GM23338 (cell line): ENCODE measurements at regions not wholly inside any gene's neighbourhood (a gene's known extent, or its start where the extent isn't known, plus 50 kb on each side); places are given as distances from the start of the nearest gene placed in this dataset.

Source experiments
- ATAC-seq: fragments of 200-7000 bp; cut with Tn5 transposase; 3 replicates; pipeline ENCODE4 v1.9.1; 2020
- DNase-seq: peaks from one replicate; pipeline ENCODE4 v3.0.0-alpha.2; 2015; ENCODE audit warnings: low spot score
- H2AFZ ChIP-seq: fragments of 200-600 bp; sonication (generic); 2 replicates; pipeline ENCODE4 v1.8.0; 2016; ENCODE audit warnings: antibody characterized with exemption, mild to moderate bottlenecking, moderate library complexity
- H3F3A ChIP-seq: fragments of 200-600 bp; sonication (generic); replicated peaks from 2 replicates; pipeline ENCODE4 v1.8.0; 2017; ENCODE audit warnings: antibody characterized with exemption, mixed run types, low read depth
- H3K27ac ChIP-seq: fragments of 200-600 bp; sonication (generic); 2 replicates; pipeline ENCODE4 v1.6.1; 2016; ENCODE audit warnings: low read depth
- H3K27me3 ChIP-seq: fragments of 200-600 bp; sonication (generic); 2 replicates; pipeline ENCODE4 v1.8.0; 2016; ENCODE audit warnings: mild to moderate bottlenecking, mixed run types, moderate library complexity; ENCODE audit not compliant: insufficient read depth
- H3K36me3 ChIP-seq: fragments of 200-600 bp; sonication (generic); 2 replicates; pipeline ENCODE4 v1.8.0; 2016; ENCODE audit warnings: mild to moderate bottlenecking; ENCODE audit not compliant: insufficient read depth
- H3K4me1 ChIP-seq: fragments of 200-600 bp; sonication (generic); 2 replicates; pipeline ENCODE4 v1.8.0; 2016; ENCODE audit warnings: mild to moderate bottlenecking, moderate library complexity; ENCODE audit not compliant: insufficient read depth
- H3K4me2 ChIP-seq: fragments of 200-600 bp; sonication (generic); 2 replicates; pipeline ENCODE4 v1.7.1; 2017; ENCODE audit warnings: mixed run types
- H3K4me3 ChIP-seq: fragments of 200-600 bp; sonication (generic); 2 replicates; pipeline ENCODE4 v1.6.1; 2016; ENCODE audit warnings: mixed run types
- H3K79me2 ChIP-seq: fragments of 200-600 bp; sonication (generic); replicated peaks from 2 replicates; pipeline ENCODE4 v1.8.0; 2017; ENCODE audit warnings: mild to moderate bottlenecking; ENCODE audit not compliant: insufficient read depth
- H3K9me2 ChIP-seq: fragments of 200-600 bp; sonication (generic); 2 replicates; pipeline ENCODE4 v1.8.0; 2017; ENCODE audit not compliant: insufficient read depth
- H4K20me1 ChIP-seq: fragments of 200-600 bp; sonication (generic); replicated peaks from 2 replicates; pipeline ENCODE4 v1.8.0; 2017; ENCODE audit warnings: mild to moderate bottlenecking; ENCODE audit not compliant: insufficient read depth
- H3K27ac Mint-ChIP-seq: 2 replicates; pipeline ENCODE4 v1.8.0; 2020; ENCODE audit warnings: inconsistent platforms, mild to moderate bottlenecking, moderate library complexity, mixed read lengths
- H3K27me3 Mint-ChIP-seq: 3 replicates; pipeline ENCODE4 v1.8.0; 2022; ENCODE audit warnings: low read depth, mild to moderate bottlenecking, moderate library complexity, mixed read lengths, inconsistent platforms; ENCODE audit not compliant: insufficient read depth, poor library complexity
- H3K36me3 Mint-ChIP-seq: 3 replicates; pipeline ENCODE4 v1.8.0; 2021; ENCODE audit warnings: low read depth, mild to moderate bottlenecking, inconsistent platforms, moderate library complexity, mixed read lengths
- H3K4me1 Mint-ChIP-seq: 3 replicates; pipeline ENCODE4 v1.8.0; 2020; ENCODE audit warnings: mild to moderate bottlenecking, inconsistent platforms, mixed read lengths
- H3K4me3 Mint-ChIP-seq: 3 replicates; pipeline ENCODE4 v1.8.0; 2021; ENCODE audit warnings: moderate library complexity, mild to moderate bottlenecking, inconsistent platforms, mixed read lengths
- H3K9me3 Mint-ChIP-seq: 3 replicates; pipeline ENCODE4 v1.8.0; 2020; ENCODE audit warnings: moderate library complexity, mild to moderate bottlenecking, inconsistent platforms, mixed read lengths
- EZH2 ChIP-seq: fragments of 200-600 bp; sonication (generic); IDR thresholded peaks from one replicate; pipeline ENCODE4 v1.8.0; 2017; ENCODE audit warnings: antibody characterized with exemption, mild to moderate bottlenecking, low read depth; ENCODE audit not compliant: unreplicated experiment
- EZH2phosphoT487 ChIP-seq: fragments of 200-600 bp; sonication (generic); IDR thresholded peaks from one replicate; pipeline ENCODE4 v1.8.1; 2018; ENCODE audit warnings: antibody characterized with exemption; ENCODE audit not compliant: unreplicated experiment
- JUNB ChIP-seq: IDR thresholded peaks from one replicate; pipeline ENCODE4 v1.6.1; 2016; ENCODE audit warnings: antibody characterized with exemption; ENCODE audit not compliant: unreplicated experiment
- NANOG ChIP-seq: IDR thresholded peaks from 2 replicates; pipeline ENCODE4 v1.6.1; 2016; ENCODE audit warnings: antibody characterized with exemption, borderline replicate concordance
- POLR2AphosphoS5 ChIP-seq: IDR thresholded peaks from 2 replicates; pipeline ENCODE4 v1.6.1; 2016; ENCODE audit warnings: antibody characterized with exemption, low read depth
- STAT1 ChIP-seq: IDR thresholded peaks from one replicate; pipeline ENCODE4 v1.6.1; 2016; ENCODE audit warnings: antibody characterized with exemption; ENCODE audit not compliant: unreplicated experiment
- ZNF114 ChIP-seq: fragments of 250-450 bp; sonication (Bioruptor Pico); IDR thresholded peaks from 2 replicates; pipeline ENCODE4 v1.5.0; 2020; ENCODE audit warnings: mild to moderate bottlenecking, moderate library complexity
- ZNF331 ChIP-seq: fragments of 250-450 bp; sonication (Bioruptor Pico); IDR thresholded peaks from 2 replicates; pipeline ENCODE4 v1.5.0; 2020; ENCODE audit warnings: low read depth, mild to moderate bottlenecking, moderate library complexity
- TF ChIP-seq, protein P1 (sequence below), 2 experiments: fragments of 200-600 bp in 1 of 2; sonication (generic) in 1 of 2; conservative IDR thresholded peaks; 2 replicates each; pipeline versions ENCODE4 v1.5.1 to v1.6.1; 2016 to 2017; ENCODE audit warnings: antibody characterized with exemption in 2 of 2, low read depth in 2 of 2, mild to moderate bottlenecking in 2 of 2, moderate library complexity in 1 of 2
- TF ChIP-seq, protein P2 (sequence below): fragments of 250-450 bp; sonication (Bioruptor Pico); IDR thresholded peaks from 2 replicates; pipeline ENCODE4 v1.5.0; 2020; ENCODE audit warnings: mild to moderate bottlenecking, moderate library complexity
- TF ChIP-seq, protein P3 (sequence below): IDR thresholded peaks from 2 replicates; pipeline ENCODE4 v1.6.1; 2016; ENCODE audit warnings: antibody characterized with exemption
- TF ChIP-seq, protein P4 (sequence below): IDR thresholded peaks from one replicate; pipeline ENCODE4 v1.6.1; 2018; ENCODE audit warnings: antibody characterized with exemption; ENCODE audit not compliant: unreplicated experiment

DNA sequence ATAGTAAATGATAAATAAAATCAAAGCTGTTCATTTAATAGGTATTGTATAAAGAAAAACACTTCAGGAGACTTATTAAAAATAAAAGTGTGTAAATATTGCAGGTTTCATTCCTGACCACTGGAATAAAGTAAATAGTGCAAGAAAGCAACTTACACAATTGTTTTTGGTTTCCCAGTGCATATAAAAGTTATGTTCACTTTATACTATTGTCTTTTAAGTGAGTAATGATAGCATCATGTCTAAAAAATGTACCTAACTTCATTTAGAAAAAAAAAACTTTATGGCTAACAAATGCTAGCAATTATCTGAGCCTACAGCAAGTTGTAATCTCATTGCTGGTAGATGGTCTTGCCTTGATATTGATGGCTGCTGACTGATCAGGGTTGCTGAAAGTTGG is 726.6 kb upstream of the POU3F2 start:
- Histone ChIP-seq H3K4me2 (no peak overlapping the region), H3K9me2 (0 out of 2 replicates have a peak, but pooled peaks cover 7% of the 10 kb centered on the region), H3K4me1 (no peaks in the 10 kb centered on the region), H3K36me3 (peaks cover 7% of the 10 kb centered on the region; the same call in 1 of the 2 replicates), H3K27me3 (no peaks in the 10 kb centered on the region), H2AFZ (no peak overlapping the region), H3K4me3 (no peak overlapping the region), H4K20me1 (no peaks in the 10 kb centered on the region), H3K79me2 (no peaks in the 10 kb centered on the region), H3F3A (no peaks in the 10 kb centered on the region), H3K27ac (no peak overlapping the region)
- no peak for ATAC-seq
- Mint-ChIP-seq H3K36me3 (peaks cover 28% of the 10 kb centered on the region), H3K9me3 (peaks cover 24% of the 10 kb centered on the region), H3K4me1 (no peaks in the 10 kb centered on the region), H3K4me3 (no peak overlapping the region), H3K27ac (no peak overlapping the region), H3K27me3 (no peaks in the 10 kb centered on the region)
- TF ChIP-seq POLR2AphosphoS5 = no peak
- TF ChIP-seq STAT1 = no peak
- TF ChIP-seq EZH2 = no peak
- no peak for TF ChIP-seq ZNF114
- no peak for TF ChIP-seq NANOG
- TF ChIP-seq ZNF331 = no peak
- TF ChIP-seq, protein P1, sequence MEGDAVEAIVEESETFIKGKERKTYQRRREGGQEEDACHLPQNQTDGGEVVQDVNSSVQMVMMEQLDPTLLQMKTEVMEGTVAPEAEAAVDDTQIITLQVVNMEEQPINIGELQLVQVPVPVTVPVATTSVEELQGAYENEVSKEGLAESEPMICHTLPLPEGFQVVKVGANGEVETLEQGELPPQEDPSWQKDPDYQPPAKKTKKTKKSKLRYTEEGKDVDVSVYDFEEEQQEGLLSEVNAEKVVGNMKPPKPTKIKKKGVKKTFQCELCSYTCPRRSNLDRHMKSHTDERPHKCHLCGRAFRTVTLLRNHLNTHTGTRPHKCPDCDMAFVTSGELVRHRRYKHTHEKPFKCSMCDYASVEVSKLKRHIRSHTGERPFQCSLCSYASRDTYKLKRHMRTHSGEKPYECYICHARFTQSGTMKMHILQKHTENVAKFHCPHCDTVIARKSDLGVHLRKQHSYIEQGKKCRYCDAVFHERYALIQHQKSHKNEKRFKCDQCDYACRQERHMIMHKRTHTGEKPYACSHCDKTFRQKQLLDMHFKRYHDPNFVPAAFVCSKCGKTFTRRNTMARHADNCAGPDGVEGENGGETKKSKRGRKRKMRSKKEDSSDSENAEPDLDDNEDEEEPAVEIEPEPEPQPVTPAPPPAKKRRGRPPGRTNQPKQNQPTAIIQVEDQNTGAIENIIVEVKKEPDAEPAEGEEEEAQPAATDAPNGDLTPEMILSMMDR (conservative IDR thresholded peaks at IDR 0.05; ENCODE audit: low read depth in 2 of 2) = no peak
- TF ChIP-seq, protein P2, sequence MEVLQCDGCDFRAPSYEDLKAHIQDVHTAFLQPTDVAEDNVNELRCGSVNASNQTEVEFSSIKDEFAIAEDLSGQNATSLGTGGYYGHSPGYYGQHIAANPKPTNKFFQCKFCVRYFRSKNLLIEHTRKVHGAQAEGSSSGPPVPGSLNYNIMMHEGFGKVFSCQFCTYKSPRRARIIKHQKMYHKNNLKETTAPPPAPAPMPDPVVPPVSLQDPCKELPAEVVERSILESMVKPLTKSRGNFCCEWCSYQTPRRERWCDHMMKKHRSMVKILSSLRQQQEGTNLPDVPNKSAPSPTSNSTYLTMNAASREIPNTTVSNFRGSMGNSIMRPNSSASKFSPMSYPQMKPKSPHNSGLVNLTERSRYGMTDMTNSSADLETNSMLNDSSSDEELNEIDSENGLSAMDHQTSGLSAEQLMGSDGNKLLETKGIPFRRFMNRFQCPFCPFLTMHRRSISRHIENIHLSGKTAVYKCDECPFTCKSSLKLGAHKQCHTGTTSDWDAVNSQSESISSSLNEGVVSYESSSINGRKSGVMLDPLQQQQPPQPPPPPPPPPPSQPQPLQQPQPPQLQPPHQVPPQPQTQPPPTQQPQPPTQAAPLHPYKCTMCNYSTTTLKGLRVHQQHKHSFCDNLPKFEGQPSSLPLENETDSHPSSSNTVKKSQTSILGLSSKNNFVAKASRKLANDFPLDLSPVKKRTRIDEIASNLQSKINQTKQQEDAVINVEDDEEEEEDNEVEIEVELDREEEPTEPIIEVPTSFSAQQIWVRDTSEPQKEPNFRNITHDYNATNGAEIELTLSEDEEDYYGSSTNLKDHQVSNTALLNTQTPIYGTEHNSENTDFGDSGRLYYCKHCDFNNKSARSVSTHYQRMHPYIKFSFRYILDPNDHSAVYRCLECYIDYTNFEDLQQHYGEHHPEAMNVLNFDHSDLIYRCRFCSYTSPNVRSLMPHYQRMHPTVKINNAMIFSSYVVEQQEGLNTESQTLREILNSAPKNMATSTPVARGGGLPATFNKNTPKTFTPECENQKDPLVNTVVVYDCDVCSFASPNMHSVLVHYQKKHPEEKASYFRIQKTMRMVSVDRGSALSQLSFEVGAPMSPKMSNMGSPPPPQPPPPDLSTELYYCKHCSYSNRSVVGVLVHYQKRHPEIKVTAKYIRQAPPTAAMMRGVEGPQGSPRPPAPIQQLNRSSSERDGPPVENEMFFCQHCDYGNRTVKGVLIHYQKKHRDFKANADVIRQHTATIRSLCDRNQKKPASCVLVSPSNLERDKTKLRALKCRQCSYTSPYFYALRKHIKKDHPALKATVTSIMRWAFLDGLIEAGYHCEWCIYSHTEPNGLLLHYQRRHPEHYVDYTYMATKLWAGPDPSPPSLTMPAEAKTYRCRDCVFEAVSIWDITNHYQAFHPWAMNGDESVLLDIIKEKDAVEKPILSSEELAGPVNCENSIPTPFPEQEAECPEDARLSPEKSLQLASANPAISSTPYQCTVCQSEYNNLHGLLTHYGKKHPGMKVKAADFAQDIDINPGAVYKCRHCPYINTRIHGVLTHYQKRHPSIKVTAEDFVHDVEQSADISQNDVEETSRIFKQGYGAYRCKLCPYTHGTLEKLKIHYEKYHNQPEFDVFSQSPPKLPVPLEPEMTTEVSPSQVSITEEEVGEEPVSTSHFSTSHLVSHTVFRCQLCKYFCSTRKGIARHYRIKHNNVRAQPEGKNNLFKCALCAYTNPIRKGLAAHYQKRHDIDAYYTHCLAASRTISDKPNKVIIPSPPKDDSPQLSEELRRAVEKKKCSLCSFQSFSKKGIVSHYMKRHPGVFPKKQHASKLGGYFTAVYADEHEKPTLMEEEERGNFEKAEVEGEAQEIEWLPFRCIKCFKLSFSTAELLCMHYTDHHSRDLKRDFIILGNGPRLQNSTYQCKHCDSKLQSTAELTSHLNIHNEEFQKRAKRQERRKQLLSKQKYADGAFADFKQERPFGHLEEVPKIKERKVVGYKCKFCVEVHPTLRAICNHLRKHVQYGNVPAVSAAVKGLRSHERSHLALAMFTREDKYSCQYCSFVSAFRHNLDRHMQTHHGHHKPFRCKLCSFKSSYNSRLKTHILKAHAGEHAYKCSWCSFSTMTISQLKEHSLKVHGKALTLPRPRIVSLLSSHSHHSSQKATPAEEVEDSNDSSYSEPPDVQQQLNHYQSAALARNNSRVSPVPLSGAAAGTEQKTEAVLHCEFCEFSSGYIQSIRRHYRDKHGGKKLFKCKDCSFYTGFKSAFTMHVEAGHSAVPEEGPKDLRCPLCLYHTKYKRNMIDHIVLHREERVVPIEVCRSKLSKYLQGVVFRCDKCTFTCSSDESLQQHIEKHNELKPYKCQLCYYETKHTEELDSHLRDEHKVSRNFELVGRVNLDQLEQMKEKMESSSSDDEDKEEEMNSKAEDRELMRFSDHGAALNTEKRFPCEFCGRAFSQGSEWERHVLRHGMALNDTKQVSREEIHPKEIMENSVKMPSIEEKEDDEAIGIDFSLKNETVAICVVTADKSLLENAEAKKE (CRISPR knock-in tag) = no peak
- no peak for TF ChIP-seq JUNB
- TF ChIP-seq, protein P3, sequence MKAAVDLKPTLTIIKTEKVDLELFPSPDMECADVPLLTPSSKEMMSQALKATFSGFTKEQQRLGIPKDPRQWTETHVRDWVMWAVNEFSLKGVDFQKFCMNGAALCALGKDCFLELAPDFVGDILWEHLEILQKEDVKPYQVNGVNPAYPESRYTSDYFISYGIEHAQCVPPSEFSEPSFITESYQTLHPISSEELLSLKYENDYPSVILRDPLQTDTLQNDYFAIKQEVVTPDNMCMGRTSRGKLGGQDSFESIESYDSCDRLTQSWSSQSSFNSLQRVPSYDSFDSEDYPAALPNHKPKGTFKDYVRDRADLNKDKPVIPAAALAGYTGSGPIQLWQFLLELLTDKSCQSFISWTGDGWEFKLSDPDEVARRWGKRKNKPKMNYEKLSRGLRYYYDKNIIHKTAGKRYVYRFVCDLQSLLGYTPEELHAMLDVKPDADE = no peak
- TF ChIP-seq, protein P4, sequence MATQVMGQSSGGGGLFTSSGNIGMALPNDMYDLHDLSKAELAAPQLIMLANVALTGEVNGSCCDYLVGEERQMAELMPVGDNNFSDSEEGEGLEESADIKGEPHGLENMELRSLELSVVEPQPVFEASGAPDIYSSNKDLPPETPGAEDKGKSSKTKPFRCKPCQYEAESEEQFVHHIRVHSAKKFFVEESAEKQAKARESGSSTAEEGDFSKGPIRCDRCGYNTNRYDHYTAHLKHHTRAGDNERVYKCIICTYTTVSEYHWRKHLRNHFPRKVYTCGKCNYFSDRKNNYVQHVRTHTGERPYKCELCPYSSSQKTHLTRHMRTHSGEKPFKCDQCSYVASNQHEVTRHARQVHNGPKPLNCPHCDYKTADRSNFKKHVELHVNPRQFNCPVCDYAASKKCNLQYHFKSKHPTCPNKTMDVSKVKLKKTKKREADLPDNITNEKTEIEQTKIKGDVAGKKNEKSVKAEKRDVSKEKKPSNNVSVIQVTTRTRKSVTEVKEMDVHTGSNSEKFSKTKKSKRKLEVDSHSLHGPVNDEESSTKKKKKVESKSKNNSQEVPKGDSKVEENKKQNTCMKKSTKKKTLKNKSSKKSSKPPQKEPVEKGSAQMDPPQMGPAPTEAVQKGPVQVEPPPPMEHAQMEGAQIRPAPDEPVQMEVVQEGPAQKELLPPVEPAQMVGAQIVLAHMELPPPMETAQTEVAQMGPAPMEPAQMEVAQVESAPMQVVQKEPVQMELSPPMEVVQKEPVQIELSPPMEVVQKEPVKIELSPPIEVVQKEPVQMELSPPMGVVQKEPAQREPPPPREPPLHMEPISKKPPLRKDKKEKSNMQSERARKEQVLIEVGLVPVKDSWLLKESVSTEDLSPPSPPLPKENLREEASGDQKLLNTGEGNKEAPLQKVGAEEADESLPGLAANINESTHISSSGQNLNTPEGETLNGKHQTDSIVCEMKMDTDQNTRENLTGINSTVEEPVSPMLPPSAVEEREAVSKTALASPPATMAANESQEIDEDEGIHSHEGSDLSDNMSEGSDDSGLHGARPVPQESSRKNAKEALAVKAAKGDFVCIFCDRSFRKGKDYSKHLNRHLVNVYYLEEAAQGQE = no peak
- TF ChIP-seq EZH2phosphoT487 = no peak
- no peak for DNase-seq
